ENCODE measurements at regions not wholly inside any gene's neighbourhood (a gene's known extent, or its start where the extent isn't known, plus 50 kb on each side); places are given as distances from the start of the nearest gene placed in this dataset.
"Not testable (repeated sequence)": the region's sequence is repeated elsewhere in the genome, so short reads cannot be mapped to it uniquely, and the experiment has no call there.

GRCh38 chr2:17199741-17200140 lies 318.5 kb downstream of the RAD51AP2 start:
- H2AFZ ChIP-seq, result no peak overlapping the region
- H3K4me1 ChIP-seq, result no peaks in the 10 kb centered on the region
- H3K27me3 ChIP-seq (ENCODE audit: control insufficient read depth, insufficient read depth, low read length), result peaks cover 5% of the 10 kb centered on the region
- no peak overlapping the region for H3K27ac ChIP-seq
- no peak overlapping the region for H3K4me2 ChIP-seq (ENCODE audit: low read length)
- no peak for TF ChIP-seq CTCF (IDR thresholded peaks at IDR 0.05)
- H3K9me3 ChIP-seq (ENCODE audit: control insufficient read depth, low read length), result no peaks in the 10 kb centered on the region
- no peak overlapping the region for H3K9ac ChIP-seq
- no peak overlapping the region for H3K4me3 ChIP-seq (ENCODE audit: low read depth, low read length)
- H3K36me3 ChIP-seq (ENCODE audit: control insufficient read depth, insufficient read depth, low read length), result no peaks in the 10 kb centered on the region
- no peaks in the 10 kb centered on the region for H3K79me2 ChIP-seq

GRCh38 chr2:17196380-17196779 lies 321.9 kb downstream of the RAD51AP2 start:
- no peaks in the 10 kb centered on the region for H3K36me3 ChIP-seq (ENCODE audit: control insufficient read depth, insufficient read depth, low read length)

GRCh38 chr2:17195016-17195415 lies 323.2 kb downstream of the RAD51AP2 start:
- no peak for TF ChIP-seq CTCF (IDR thresholded peaks at IDR 0.05)
- no peak overlapping the region for H2AFZ ChIP-seq
- no peaks in the 10 kb centered on the region for H3K36me3 ChIP-seq (ENCODE audit: control insufficient read depth, insufficient read depth, low read length)
- H3K4me2 ChIP-seq (ENCODE audit: low read length), result no peak overlapping the region
- H3K27me3 ChIP-seq (ENCODE audit: control insufficient read depth, insufficient read depth, low read length), result peaks cover 5% of the 10 kb centered on the region
- H3K27ac ChIP-seq, result no peak overlapping the region
- H3K9me3 ChIP-seq (ENCODE audit: control insufficient read depth, low read length), result no peaks in the 10 kb centered on the region
- H3K9ac ChIP-seq, result no peak overlapping the region
- no peak overlapping the region for H3K4me3 ChIP-seq (ENCODE audit: low read depth, low read length)
- no peaks in the 10 kb centered on the region for H3K79me2 ChIP-seq
- H3K4me1 ChIP-seq, result no peaks in the 10 kb centered on the region

More at GRCh38 chr2:17196380-17196779, 321.9 kb downstream of the RAD51AP2 start:
- no peak overlapping the region for H2AFZ ChIP-seq
- TF ChIP-seq CTCF (IDR thresholded peaks at IDR 0.05), result no peak
- H3K27me3 ChIP-seq (ENCODE audit: control insufficient read depth, insufficient read depth, low read length), result peaks cover 5% of the 10 kb centered on the region
- no peaks in the 10 kb centered on the region for H3K79me2 ChIP-seq
- H3K4me2 ChIP-seq (ENCODE audit: low read length), result no peak overlapping the region
- no peak overlapping the region for H3K9ac ChIP-seq
- no peak overlapping the region for H3K4me3 ChIP-seq (ENCODE audit: low read depth, low read length)
- no peak overlapping the region for H3K27ac ChIP-seq
- H3K9me3 ChIP-seq (ENCODE audit: control insufficient read depth, low read length), result no peaks in the 10 kb centered on the region
- no peaks in the 10 kb centered on the region for H3K4me1 ChIP-seq

GRCh38 chr2:17194083-17194482 lies 324.2 kb downstream of the RAD51AP2 start:
- no peak overlapping the region for H3K9ac ChIP-seq
- H2AFZ ChIP-seq, result no peak overlapping the region
- no peak overlapping the region for H3K27ac ChIP-seq
- no peaks in the 10 kb centered on the region for H3K9me3 ChIP-seq (ENCODE audit: control insufficient read depth, low read length)
- H3K4me2 ChIP-seq (ENCODE audit: low read length), result no peak overlapping the region
- H3K4me3 ChIP-seq (ENCODE audit: low read depth, low read length), result no peak overlapping the region
- H3K36me3 ChIP-seq (ENCODE audit: control insufficient read depth, insufficient read depth, low read length), result no peaks in the 10 kb centered on the region
- H3K4me1 ChIP-seq, result no peaks in the 10 kb centered on the region
- no peak for TF ChIP-seq CTCF (IDR thresholded peaks at IDR 0.05)
- H3K27me3 ChIP-seq (ENCODE audit: control insufficient read depth, insufficient read depth, low read length), result peaks cover 5% of the 10 kb centered on the region
- H3K79me2 ChIP-seq, result no peaks in the 10 kb centered on the region

- not testable (repeated sequence) for H3K4me1 ChIP-seq; H3K79me2 ChIP-seq; H3K27ac ChIP-seq; H3K27me3 ChIP-seq (ENCODE audit: control insufficient read depth, insufficient read depth, low read length); H3K36me3 ChIP-seq (ENCODE audit: control insufficient read depth, insufficient read depth, low read length); H3K9me3 ChIP-seq (ENCODE audit: control insufficient read depth, low read length); H3K4me3 ChIP-seq (ENCODE audit: low read depth, low read length); H3K4me2 ChIP-seq (ENCODE audit: low read length); H2AFZ ChIP-seq; H3K9ac ChIP-seq
Observed at GRCh38 chr2:17193433-17193890, 324.8 kb downstream of the RAD51AP2 start.

All from parathyroid adenoma (tissue), 2 donors.